ENCODE measurements at regions not wholly inside any gene's neighbourhood (a gene's known extent, or its start where the extent isn't known, plus 50 kb on each side); places are given as distances from the start of the nearest gene placed in this dataset.

GRCh38 chr13:107838588-107839161 is 376.7 kb downstream of the LIG4 start:
- WGBS, result 46% methylated on average over 3 of the region's 3 CpGs
- no peak for DNase-seq (ENCODE audit: low spot score in 2 of 2)
- Histone ChIP-seq H3K27ac (no peak overlapping the region), H3K9me3 (no peaks in the 10 kb centered on the region), H3K4me1 (no peaks in the 10 kb centered on the region), H3K36me3 (no peaks in the 10 kb centered on the region), H3K4me3 (no peak overlapping the region), H3K27me3 (no peaks in the 10 kb centered on the region)
- TF ChIP-seq POLR2A (IDR thresholded peaks at IDR 0.05) (no peak), POLR2AphosphoS5 (IDR thresholded peaks at IDR 0.05) (no peak), EP300 (IDR thresholded peaks at IDR 0.05) (no peak)
- TF ChIP-seq, protein P1, sequence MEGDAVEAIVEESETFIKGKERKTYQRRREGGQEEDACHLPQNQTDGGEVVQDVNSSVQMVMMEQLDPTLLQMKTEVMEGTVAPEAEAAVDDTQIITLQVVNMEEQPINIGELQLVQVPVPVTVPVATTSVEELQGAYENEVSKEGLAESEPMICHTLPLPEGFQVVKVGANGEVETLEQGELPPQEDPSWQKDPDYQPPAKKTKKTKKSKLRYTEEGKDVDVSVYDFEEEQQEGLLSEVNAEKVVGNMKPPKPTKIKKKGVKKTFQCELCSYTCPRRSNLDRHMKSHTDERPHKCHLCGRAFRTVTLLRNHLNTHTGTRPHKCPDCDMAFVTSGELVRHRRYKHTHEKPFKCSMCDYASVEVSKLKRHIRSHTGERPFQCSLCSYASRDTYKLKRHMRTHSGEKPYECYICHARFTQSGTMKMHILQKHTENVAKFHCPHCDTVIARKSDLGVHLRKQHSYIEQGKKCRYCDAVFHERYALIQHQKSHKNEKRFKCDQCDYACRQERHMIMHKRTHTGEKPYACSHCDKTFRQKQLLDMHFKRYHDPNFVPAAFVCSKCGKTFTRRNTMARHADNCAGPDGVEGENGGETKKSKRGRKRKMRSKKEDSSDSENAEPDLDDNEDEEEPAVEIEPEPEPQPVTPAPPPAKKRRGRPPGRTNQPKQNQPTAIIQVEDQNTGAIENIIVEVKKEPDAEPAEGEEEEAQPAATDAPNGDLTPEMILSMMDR (IDR thresholded peaks at IDR 0.05), result no peak

DNA sequence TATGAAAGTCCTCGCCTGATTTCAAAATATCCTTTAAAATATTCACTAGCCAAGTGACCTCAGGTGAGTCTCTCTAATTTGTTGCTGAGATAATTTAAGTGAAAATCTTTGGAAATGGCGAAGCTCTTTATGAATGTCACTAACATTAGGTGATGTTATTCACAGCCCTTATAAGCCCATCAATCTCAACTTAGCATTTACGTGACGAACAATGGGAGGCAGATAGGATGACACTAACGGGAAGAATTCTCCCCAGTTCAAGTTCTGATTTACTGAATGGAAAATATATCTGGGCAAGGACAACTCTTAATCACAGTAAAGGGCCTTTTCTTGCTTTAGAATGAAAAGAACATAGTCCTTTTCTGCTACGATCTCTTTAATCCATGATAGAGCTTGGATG is 378.7 kb downstream of the LIG4 start:
- Histone ChIP-seq H3K9me3 (no peaks in the 10 kb centered on the region), H3K36me3 (no peaks in the 10 kb centered on the region), H3K27ac (no peak overlapping the region), H3K4me3 (no peak overlapping the region), H3K27me3 (no peaks in the 10 kb centered on the region), H3K4me1 (no peaks in the 10 kb centered on the region)
- no peak for DNase-seq (ENCODE audit: low spot score in 2 of 2)
- WGBS, result 87% methylated on average over 6 of the region's 6 CpGs
- TF ChIP-seq EP300 (IDR thresholded peaks at IDR 0.05) (no peak), POLR2A (IDR thresholded peaks at IDR 0.05) (no peak), POLR2AphosphoS5 (IDR thresholded peaks at IDR 0.05) (no peak)
- TF ChIP-seq, protein P1 (IDR thresholded peaks at IDR 0.05), result no peak

DNA sequence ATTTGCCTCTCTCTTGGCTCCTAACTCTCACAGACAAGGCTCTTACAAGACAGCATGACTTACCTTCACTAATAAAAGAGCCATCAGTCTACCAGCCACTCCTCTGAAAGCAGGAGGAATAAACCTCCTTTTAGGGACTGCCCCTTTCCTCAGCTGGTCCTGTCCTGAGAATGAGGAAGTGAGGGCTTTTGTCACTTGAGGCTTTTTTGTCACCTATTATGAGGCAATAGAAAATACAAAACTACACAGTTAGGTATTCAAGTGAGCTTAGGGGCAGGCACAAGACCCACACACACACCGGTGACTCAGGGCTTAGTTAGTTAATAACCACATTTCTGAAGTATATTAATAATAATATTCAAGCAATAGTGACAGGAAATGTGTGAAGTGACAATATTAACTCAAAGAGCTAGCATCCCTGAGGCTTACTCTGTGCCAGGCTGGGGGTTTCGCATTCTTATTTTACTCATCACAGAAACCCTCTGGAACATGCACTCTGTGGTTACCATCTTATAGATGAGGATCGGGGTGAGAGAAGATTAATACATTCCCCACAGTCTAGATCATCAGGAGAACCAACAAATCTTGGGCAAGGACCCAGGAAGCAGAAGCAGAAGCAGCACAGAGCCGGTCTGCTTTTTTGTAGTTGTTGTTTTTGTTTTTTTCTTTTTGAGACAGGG is 379.9 kb downstream of the LIG4 start:
- no peaks in the 10 kb centered on the region for H3K27me3 ChIP-seq
- TF ChIP-seq EP300 (IDR thresholded peaks at IDR 0.05), result no peak
- TF ChIP-seq, protein P1 (IDR thresholded peaks at IDR 0.05), result no peak
- no peak for TF ChIP-seq POLR2A (IDR thresholded peaks at IDR 0.05)
- TF ChIP-seq POLR2AphosphoS5 (IDR thresholded peaks at IDR 0.05), result no peak
- no peaks in the 10 kb centered on the region for H3K36me3 ChIP-seq
- H3K4me3 ChIP-seq, result no peak overlapping the region
- DNase-seq (ENCODE audit: low spot score in 2 of 2), result no peak
- H3K9me3 ChIP-seq, result no peaks in the 10 kb centered on the region
- no peaks in the 10 kb centered on the region for H3K4me1 ChIP-seq
- WGBS, result 77% methylated on average over 4 of the region's 4 CpGs
- no peak overlapping the region for H3K27ac ChIP-seq

DNA sequence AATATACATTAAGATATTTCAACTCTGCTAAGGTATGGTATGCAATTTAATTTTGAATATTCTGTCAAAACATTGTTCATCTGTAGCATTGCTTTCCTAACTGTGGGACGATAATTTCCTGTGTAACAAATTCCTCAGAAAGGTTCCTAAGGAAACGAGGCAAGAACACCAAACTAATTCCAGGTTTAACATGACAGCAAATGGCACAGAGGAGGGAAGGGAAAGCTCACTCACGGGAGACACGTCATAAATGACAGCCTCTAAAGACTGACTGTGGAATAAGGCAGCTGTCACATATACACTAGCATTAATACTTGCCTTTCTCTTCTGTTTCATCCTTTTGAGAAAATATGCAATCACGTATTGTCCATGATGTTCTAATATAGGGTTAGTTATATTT is 380.6 kb downstream of the LIG4 start:
- H3K27me3 ChIP-seq, result no peaks in the 10 kb centered on the region
- no peaks in the 10 kb centered on the region for H3K4me1 ChIP-seq
- H3K27ac ChIP-seq, result no peak overlapping the region
- H3K36me3 ChIP-seq, result no peaks in the 10 kb centered on the region
- no peaks in the 10 kb centered on the region for H3K9me3 ChIP-seq
- no peak overlapping the region for H3K4me3 ChIP-seq
- 44% methylated on average over 5 of the region's 5 CpGs for WGBS
- DNase-seq (ENCODE audit: low spot score in 2 of 2), result no peak
- TF ChIP-seq POLR2AphosphoS5 (IDR thresholded peaks at IDR 0.05) (no peak), POLR2A (IDR thresholded peaks at IDR 0.05) (no peak)

DNA sequence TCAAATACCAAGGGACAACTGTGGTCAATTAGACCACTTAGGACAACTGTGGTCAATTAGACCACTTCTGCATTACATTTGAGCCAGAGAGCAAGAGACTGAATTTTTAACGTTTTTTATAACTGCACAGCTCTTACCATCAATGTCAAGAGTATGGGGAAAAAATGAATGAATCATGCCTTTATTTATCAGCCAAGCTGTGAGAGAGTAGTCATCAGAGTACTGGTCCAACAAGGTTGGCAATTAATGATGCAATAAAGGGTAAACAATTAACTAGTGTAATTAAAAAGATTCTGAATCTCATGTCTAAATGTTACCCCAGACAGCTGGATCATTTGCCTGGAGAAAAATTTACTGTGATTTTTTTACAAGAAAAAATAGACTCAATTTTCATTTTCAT is 381.1 kb downstream of the LIG4 start:
- no peaks in the 10 kb centered on the region for H3K9me3 ChIP-seq
- 64% methylated on average over 1 of the region's 1 CpG for WGBS
- H3K4me1 ChIP-seq, result no peaks in the 10 kb centered on the region
- no peaks in the 10 kb centered on the region for H3K27me3 ChIP-seq
- TF ChIP-seq, protein P1 (IDR thresholded peaks at IDR 0.05), result no peak
- TF ChIP-seq POLR2AphosphoS5 (IDR thresholded peaks at IDR 0.05) (no peak), EP300 (IDR thresholded peaks at IDR 0.05) (no peak), POLR2A (IDR thresholded peaks at IDR 0.05) (no peak)
- no peak overlapping the region for H3K27ac ChIP-seq
- H3K4me3 ChIP-seq, result no peak overlapping the region
- DNase-seq (ENCODE audit: low spot score in 2 of 2), result no peak
- H3K36me3 ChIP-seq, result no peaks in the 10 kb centered on the region
